HCT116 (cell line): ENCODE measurements at regions not wholly inside any gene's neighbourhood (a gene's known extent, or its start where the extent isn't known, plus 50 kb on each side); places are given as distances from the start of the nearest gene placed in this dataset.
"Not testable (repeated sequence)": the region's sequence is repeated elsewhere in the genome, so short reads cannot be mapped to it uniquely, and the experiment has no call there.

Experiments
- ATAC-seq: fragments of 200-7000 bp; cut with Tn5 transposase; 2 replicates; pipeline ENCODE4 v1.9.1; 2020; ENCODE audit warnings: mild to moderate bottlenecking, moderate library complexity
- BruUV-seq: library from RNA; stranded (reverse); fragments of 400-500 nt; replicated peaks from 2 replicates; lab custom pipeline; 2021; lab: Mats Ljungman, UMichigan
- CTCF ChIA-PET: fragments of 300-600 bp; sonication (Branson Sonifier 250); formaldehyde crosslinking; loops from one replicate; lab custom pipeline; 2021; ENCODE audit warnings: antibody characterized with exemption; lab: Charles Lee
- POLR2A ChIA-PET: fragments of 300-600, 350-600 bp; sonication (Branson Sonifier 250); formaldehyde crosslinking; loops from one replicate; lab custom pipeline; 2021; ENCODE audit warnings: antibody characterized with exemption; lab: Charles Lee
- RAD21 ChIA-PET, 2 experiments: fragments of 300-600 bp; sonication (Branson Sonifier 250); formaldehyde crosslinking; loops; one replicate each; lab custom pipeline; 2023; ENCODE audit warnings: low total read pairs in 2 of 2; ENCODE audit not compliant: uncharacterized antibody in 2 of 2, unreplicated experiment in 2 of 2, low non-redundant PET in 1 of 2; lab: Charles Lee
- DNase-seq: peaks from one replicate; pipeline ENCODE4 v3.0.0-alpha.2; 2010; ENCODE audit warnings: low read depth, low spot score
- H2AFZ ChIP-seq: fragments of 200-600 bp; shearing (Covaris generic), sonication (generic); 2 replicates; pipeline ENCODE4 v1.6.1; 2017; ENCODE audit warnings: low read depth, mixed run types, mixed read lengths, antibody characterized with exemption, low read length; ENCODE audit not compliant: poor library complexity, severe bottlenecking
- H3K27ac ChIP-seq: 2 replicates; pipeline ENCODE4 v1.5.1; 2012; ENCODE audit warnings: low read depth, low read length
- H3K27me3 ChIP-seq: fragments of 200-600 bp; sonication (generic); 2 replicates; pipeline ENCODE4 v1.6.1; 2016; ENCODE audit warnings: mixed run types, low read length, mixed read lengths; ENCODE audit not compliant: insufficient read depth
- H3K36me3 ChIP-seq, 2 experiments: fragments of 200-500 bp in 1 of 2; fragments of 200-600 bp in 1 of 2; sonication (Bioruptor generic) in 1 of 2; sonication (generic) in 1 of 2; 2 replicates each; pipeline versions ENCODE4 v1.5.1 to v1.6.1; 2014 to 2016; ENCODE audit warnings: low read length in 2 of 2, inconsistent platforms in 1 of 2, mixed read lengths in 1 of 2, mixed run types in 1 of 2; ENCODE audit not compliant: insufficient read depth in 2 of 2, control insufficient read depth in 1 of 2
- H3K4me1 ChIP-seq, 2 experiments: fragments of 200-600 bp in 1 of 2; sonication (generic) in 1 of 2; 2 replicates each; pipeline versions ENCODE4 v1.5.1 to v1.6.1; 2012 to 2017; ENCODE audit warnings: low read length in 2 of 2, inconsistent platforms in 1 of 2, mild to moderate bottlenecking in 1 of 2, mixed read lengths in 1 of 2, mixed run types in 1 of 2, moderate library complexity in 1 of 2; ENCODE audit not compliant: insufficient read depth in 2 of 2, control insufficient read depth in 1 of 2
- H3K4me2 ChIP-seq: fragments of 200-600 bp; sonication (generic); 2 replicates; pipeline ENCODE4 v1.6.1; 2017; ENCODE audit warnings: mixed run types, low read length, mixed read lengths
- H3K4me3 ChIP-seq, 2 experiments: fragments of 200-600 bp in 1 of 2; sonication (generic) in 1 of 2; replicated peaks in 1 of 2; 2 replicates each; pipeline ENCODE4 v1.5.1; 2011 to 2016; ENCODE audit warnings: low read length in 2 of 2, control low read depth in 1 of 2, low read depth in 1 of 2, mild to moderate bottlenecking in 1 of 2, mixed read lengths in 1 of 2, mixed run types in 1 of 2
- H3K79me2 ChIP-seq: fragments of 200-600 bp; sonication (generic); 2 replicates; pipeline ENCODE4 v1.6.1; 2017; ENCODE audit warnings: mild to moderate bottlenecking, mixed run types, low read length, moderate library complexity, mixed read lengths; ENCODE audit not compliant: insufficient read depth
- H3K9ac ChIP-seq: fragments of 200-600 bp; sonication (generic); 2 replicates; pipeline ENCODE4 v1.6.1; 2016; ENCODE audit warnings: low read length, mixed read lengths
- H3K9me2 ChIP-seq: fragments of 200-600 bp; sonication (generic), shearing (Covaris generic); 2 replicates; pipeline ENCODE4 v1.6.1; 2017; ENCODE audit warnings: mixed run types, mild to moderate bottlenecking, moderate library complexity; ENCODE audit not compliant: insufficient read depth
- H3K9me3 ChIP-seq, 2 experiments: fragments of 200-500 bp in 1 of 2; fragments of 200-600 bp in 1 of 2; sonication (Bioruptor generic) in 1 of 2; sonication (generic) in 1 of 2; 2 replicates each; pipeline ENCODE4 v1.6.1; 2014 to 2017; ENCODE audit warnings: low read length in 2 of 2, mixed read lengths in 2 of 2, inconsistent platforms in 1 of 2, low read depth in 1 of 2, mild to moderate bottlenecking in 1 of 2, mixed run types in 1 of 2, moderate library complexity in 1 of 2; ENCODE audit not compliant: control insufficient read depth in 1 of 2, insufficient read depth in 1 of 2
- H4K20me1 ChIP-seq: fragments of 200-600 bp; sonication (generic), shearing (Covaris generic); 2 replicates; pipeline ENCODE4 v1.6.1; 2017; ENCODE audit warnings: mixed run types, mild to moderate bottlenecking, moderate library complexity; ENCODE audit not compliant: insufficient read depth
- ATF3 ChIP-seq: IDR thresholded peaks from 2 replicates; pipeline ENCODE4 v1.6.1; 2012
- CBX3 ChIP-seq: IDR thresholded peaks from 2 replicates; pipeline ENCODE4 v1.6.1; 2012; ENCODE audit warnings: low read depth
- ELF1 ChIP-seq: IDR thresholded peaks from 2 replicates; pipeline ENCODE4 v1.6.1; 2012; ENCODE audit warnings: low read depth, borderline replicate concordance
- EZH2phosphoT487 ChIP-seq: fragments of 200-600 bp; IDR thresholded peaks from 2 replicates; pipeline ENCODE4 v1.6.1; 2018; ENCODE audit warnings: antibody characterized with exemption, borderline replicate concordance
- JUND ChIP-seq: IDR thresholded peaks from 2 replicates; pipeline ENCODE4 v1.6.1; 2012
- MAX ChIP-seq: IDR thresholded peaks from 2 replicates; pipeline ENCODE4 v1.6.1; 2012
- POLR2A ChIP-seq: IDR thresholded peaks from 2 replicates; pipeline ENCODE4 v1.7.0; 2011; ENCODE audit warnings: borderline replicate concordance; ENCODE audit not compliant: insufficient read depth, insufficient read length; ENCODE audit errors: extremely low read depth
- RAD21 ChIP-seq: IDR thresholded peaks from 2 replicates; pipeline ENCODE4 v1.6.1; 2012; ENCODE audit warnings: low read depth, mild to moderate bottlenecking
- SIN3A ChIP-seq: IDR thresholded peaks from 2 replicates; pipeline ENCODE4 v1.6.1; 2012; ENCODE audit warnings: low read depth
- SP1 ChIP-seq: IDR thresholded peaks from 2 replicates; pipeline ENCODE4 v1.6.1; 2012; ENCODE audit warnings: low read depth
- SRF ChIP-seq: IDR thresholded peaks from 2 replicates; pipeline ENCODE4 v1.6.1; 2012; ENCODE audit warnings: low read depth
- TCF7L2 ChIP-seq: IDR thresholded peaks from 2 replicates; pipeline ENCODE4 v1.7.0; 2011; ENCODE audit warnings: borderline replicate concordance, inconsistent platforms; ENCODE audit not compliant: insufficient read depth, insufficient read length; ENCODE audit errors: extremely low read depth
- YY1 ChIP-seq: IDR thresholded peaks from 2 replicates; pipeline ENCODE4 v1.6.1; 2011; ENCODE audit warnings: low read length, low read depth, moderate library complexity, mild to moderate bottlenecking; ENCODE audit not compliant: insufficient replicate concordance; ENCODE audit errors: extremely low read depth
- ZBTB33 ChIP-seq: IDR thresholded peaks from 2 replicates; pipeline ENCODE4 v1.6.1; 2011; ENCODE audit warnings: mild to moderate bottlenecking, low read length, moderate library complexity; ENCODE audit not compliant: insufficient replicate concordance; ENCODE audit errors: extremely low read depth
- ZFX ChIP-seq: fragments of 450-650 bp; IDR thresholded peaks from 2 replicates; pipeline ENCODE4 v1.6.1; 2017
- ZNF274 ChIP-seq: fragments of 200-500 bp; sonication (Bioruptor generic); IDR thresholded peaks from 2 replicates; pipeline ENCODE4 v1.6.1; 2014; ENCODE audit warnings: mild to moderate bottlenecking, low read depth, low read length, inconsistent platforms
- intact Hi-C: fragments of 100-400 bp; cut with micrococcal nuclease; formaldehyde crosslinking; loops from 2 replicates; pipeline ENCODE4 v1.10.0; 2022

GRCh38 chr2:234879671-234880455 is 72.0 kb upstream of the SH3BP4 start (continued):
- no peak for TF ChIP-seq SIN3A
- TF ChIP-seq, all 23 proteins: peak for 0

GRCh38 chr2:234876621-234877020 is 75.2 kb upstream of the SH3BP4 start:
- peaks cover 35 to 45% of the 10 kb centered on the region in 2 experiments for H3K4me1 ChIP-seq
- CTCF ChIA-PET: not testable (repeated sequence)

DNA sequence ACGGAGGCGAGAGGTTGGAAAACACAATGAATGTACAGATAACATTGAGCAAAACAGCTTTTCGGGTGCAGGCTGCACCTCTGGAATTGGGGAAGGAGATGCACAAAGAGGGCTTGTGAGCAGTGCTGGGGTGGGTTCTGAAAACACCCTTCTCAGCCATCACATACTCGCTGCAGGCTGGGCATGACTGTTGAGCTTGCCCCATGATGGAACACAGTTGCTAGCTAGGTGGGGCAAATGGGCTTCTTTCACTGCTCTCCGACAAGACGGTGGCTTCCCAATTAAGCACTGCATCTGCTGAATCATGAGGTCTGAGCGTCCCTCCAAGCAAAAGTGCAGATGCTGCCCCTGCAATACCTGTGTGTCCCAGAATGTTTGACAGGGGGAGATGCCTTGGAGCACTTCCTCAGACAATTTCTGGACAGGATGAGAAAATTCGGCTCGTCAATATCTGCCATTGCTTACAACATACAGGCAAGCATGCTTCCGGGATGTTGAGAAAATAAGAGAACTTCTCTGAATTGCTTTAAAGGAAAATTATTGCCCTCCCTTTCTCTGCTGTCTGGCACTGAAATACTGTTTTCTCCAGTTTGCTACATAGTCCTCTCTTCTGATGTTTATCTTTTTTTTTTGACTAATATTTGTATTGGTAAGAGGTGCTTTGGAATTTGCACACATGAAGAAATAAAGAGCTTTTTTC is 77.3 kb upstream of the SH3BP4 start:
- intact Hi-C loops: no loop called here
- ATAC-seq (no peak), DNase-seq (no peak)
- Histone ChIP-seq H3K27me3 (no peaks in the 10 kb centered on the region), H3K79me2 (no peaks in the 10 kb centered on the region), H3K4me1 (peaks cover 16 to 24% of the 10 kb centered on the region in 2 experiments), H3K9ac (no peak overlapping the region), H3K27ac (0 out of 2 replicates have a peak overlapping the region, but pooled peaks have one; percentile 47), H3K9me3 (no peaks in the 10 kb centered on the region), H3K4me3 (no peak overlapping the region), H3K9me2 (no peaks in the 10 kb centered on the region), H3K4me2 (peak overlapping the region; percentile 34), H3K36me3 (no peaks in the 10 kb centered on the region), H4K20me1 (no peaks in the 10 kb centered on the region), H2AFZ (no peak overlapping the region)
- RAD21 ChIA-PET: no interaction called here
- CTCF ChIA-PET: interaction anchor here (1.4 kb wide), 1 partner anchor 7 kb away, joined by 5 read pairs; no protein-coding TSS in a partner anchor
- POLR2A ChIA-PET: no interaction called here
- no TSS peak for BruUV-seq
- TF ChIP-seq ATF3 (no peak), ELF1 (no peak), MAX (no peak), YY1 (no peak), SRF (no peak), JUND (no peak), ZFX (no peak), SP1 (no peak), POLR2A (no peak), CBX3 (no peak), TCF7L2 (no peak), RAD21 (no peak), EZH2phosphoT487 (no peak), ZBTB33 (no peak), ZNF274 (no peak)

More at GRCh38 chr2:234876621-234877020, 75.2 kb upstream of the SH3BP4 start:
- H3K9me3 ChIP-seq, H3K9me2 ChIP-seq, H3K9ac ChIP-seq, H3K79me2 ChIP-seq, RAD21 ChIA-PET, H3K4me3 ChIP-seq, DNase-seq, ATAC-seq, H3K27ac ChIP-seq, H2AFZ ChIP-seq, H3K4me2 ChIP-seq, intact Hi-C loops, BruUV-seq, POLR2A ChIA-PET, H4K20me1 ChIP-seq, H3K36me3 ChIP-seq, H3K27me3 ChIP-seq: not testable (repeated sequence)
